ENCODE measurements at regions not wholly inside any gene's neighbourhood (a gene's known extent, or its start where the extent isn't known, plus 50 kb on each side); places are given as distances from the start of the nearest gene placed in this dataset.

DNA sequence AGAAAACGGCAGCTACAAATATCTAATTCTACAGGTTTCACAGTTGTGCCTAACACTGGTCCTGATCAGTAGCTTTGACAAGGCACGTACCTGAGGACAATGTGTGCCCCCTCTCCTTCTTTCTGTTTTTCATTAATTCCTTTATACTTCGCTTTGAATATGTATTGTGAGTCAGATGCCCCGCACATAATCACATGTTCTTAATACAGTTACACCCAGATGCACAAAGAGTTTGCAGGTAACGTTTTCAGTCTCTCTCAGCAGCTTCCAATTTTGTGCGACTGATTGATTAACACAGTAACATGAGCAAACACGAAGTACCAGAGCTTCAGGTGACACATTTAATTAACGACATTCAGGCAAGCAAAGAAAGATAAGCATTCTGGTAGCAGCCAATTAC is 209.8 kb upstream of the ZPLD1 start:
- no peaks in the 10 kb centered on the region for H3K27me3 ChIP-seq
- H3K27ac ChIP-seq, result no peak overlapping the region
- H3K9ac ChIP-seq (ENCODE audit: low read depth in 2 of 2, low read length in 2 of 2), result no peak overlapping the region
- TF ChIP-seq, protein P1, sequence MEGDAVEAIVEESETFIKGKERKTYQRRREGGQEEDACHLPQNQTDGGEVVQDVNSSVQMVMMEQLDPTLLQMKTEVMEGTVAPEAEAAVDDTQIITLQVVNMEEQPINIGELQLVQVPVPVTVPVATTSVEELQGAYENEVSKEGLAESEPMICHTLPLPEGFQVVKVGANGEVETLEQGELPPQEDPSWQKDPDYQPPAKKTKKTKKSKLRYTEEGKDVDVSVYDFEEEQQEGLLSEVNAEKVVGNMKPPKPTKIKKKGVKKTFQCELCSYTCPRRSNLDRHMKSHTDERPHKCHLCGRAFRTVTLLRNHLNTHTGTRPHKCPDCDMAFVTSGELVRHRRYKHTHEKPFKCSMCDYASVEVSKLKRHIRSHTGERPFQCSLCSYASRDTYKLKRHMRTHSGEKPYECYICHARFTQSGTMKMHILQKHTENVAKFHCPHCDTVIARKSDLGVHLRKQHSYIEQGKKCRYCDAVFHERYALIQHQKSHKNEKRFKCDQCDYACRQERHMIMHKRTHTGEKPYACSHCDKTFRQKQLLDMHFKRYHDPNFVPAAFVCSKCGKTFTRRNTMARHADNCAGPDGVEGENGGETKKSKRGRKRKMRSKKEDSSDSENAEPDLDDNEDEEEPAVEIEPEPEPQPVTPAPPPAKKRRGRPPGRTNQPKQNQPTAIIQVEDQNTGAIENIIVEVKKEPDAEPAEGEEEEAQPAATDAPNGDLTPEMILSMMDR (IDR thresholded peaks at IDR 0.05), result no peak
- intact Hi-C loops (cut with DNase I), result loop anchor here (2.0 to 10.0 kb wide), 3 partner anchors 350 to 520 kb away; no protein-coding TSS in a partner anchor
- H3K4me3 ChIP-seq, result no peak overlapping the region
- no peaks in the 10 kb centered on the region for H3K4me1 ChIP-seq
- H3K36me3 ChIP-seq, result no peaks in the 10 kb centered on the region
- H3K9me3 ChIP-seq, result no peaks in the 10 kb centered on the region
- DNase-seq, result no peak

DNA sequence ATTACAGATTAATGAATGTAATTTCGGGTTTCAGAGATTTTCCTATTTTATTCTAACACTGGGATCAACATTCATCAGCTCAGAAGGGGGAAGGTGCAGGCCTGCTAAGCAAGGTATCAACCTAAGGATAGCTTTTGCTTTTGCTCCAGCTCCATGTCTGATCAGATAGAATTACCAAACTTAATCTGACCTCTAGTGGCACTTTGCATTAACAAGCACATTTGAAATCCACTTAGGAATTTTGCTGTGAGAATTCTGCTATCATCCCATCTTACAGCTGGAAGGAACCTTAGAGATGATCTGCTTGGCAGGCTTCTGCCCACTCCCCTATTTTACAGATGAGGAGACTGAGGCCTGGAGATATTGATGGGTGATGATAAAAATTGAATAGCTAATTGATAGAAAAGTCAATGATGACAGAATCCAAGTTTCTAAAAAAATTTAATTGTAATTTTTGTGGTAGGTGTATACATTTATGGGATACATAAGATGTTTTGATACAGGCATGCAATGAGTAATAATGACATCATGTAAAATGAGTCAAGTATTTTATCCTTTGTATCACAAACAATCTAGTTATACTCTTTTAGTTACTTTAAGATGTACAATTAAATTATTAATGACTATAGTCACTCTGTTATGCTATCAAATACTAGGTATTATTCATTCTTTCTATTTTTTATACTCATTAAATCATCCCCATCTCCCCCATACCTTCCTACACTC is 209.2 kb upstream of the ZPLD1 start:
- intact Hi-C loops (cut with DNase I), result loop anchor here (2.0 to 10.0 kb wide), 3 partner anchors 351 to 521 kb away; no protein-coding TSS in a partner anchor
- TF ChIP-seq, protein P1 (IDR thresholded peaks at IDR 0.05), result peak; percentile 35
- DNase-seq, result no peak

DNA sequence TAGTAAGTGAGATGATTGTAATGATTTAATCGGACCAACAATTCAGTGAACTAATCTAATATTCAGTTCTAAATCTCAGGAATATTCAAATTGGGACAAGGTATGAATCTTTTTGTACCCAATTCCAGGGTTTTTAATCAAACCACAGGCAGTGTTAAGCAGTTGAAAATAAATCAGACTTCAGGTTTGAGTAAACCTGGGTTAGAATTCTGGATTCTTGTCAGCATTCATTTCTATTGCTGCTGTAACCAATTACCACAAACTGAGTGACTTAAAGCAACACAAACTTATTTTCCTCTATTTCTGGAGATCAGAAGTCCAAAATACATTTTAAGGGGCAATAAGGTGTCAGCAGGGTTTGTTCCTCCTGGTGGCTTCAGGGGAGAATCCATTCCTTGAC is 208.4 kb upstream of the ZPLD1 start:
- H3K4me3 ChIP-seq, result no peak overlapping the region
- H3K9ac ChIP-seq (ENCODE audit: low read depth in 2 of 2, low read length in 2 of 2), result no peak overlapping the region
- H3K27ac ChIP-seq, result no peak overlapping the region
- H3K9me3 ChIP-seq, result no peaks in the 10 kb centered on the region
- H3K27me3 ChIP-seq, result no peaks in the 10 kb centered on the region
- TF ChIP-seq, protein P1 (IDR thresholded peaks at IDR 0.05), result no peak
- no peaks in the 10 kb centered on the region for H3K36me3 ChIP-seq
- H3K4me1 ChIP-seq, result no peaks in the 10 kb centered on the region
- DNase-seq, result no peak
- intact Hi-C loops (cut with DNase I), result loop anchor here (10.0 kb wide), 2 partner anchors 352 to 522 kb away; no protein-coding TSS in a partner anchor

More for the DNA sequence above, 209.2 kb upstream of the ZPLD1 start:
- Histone ChIP-seq H3K4me1 (no peaks in the 10 kb centered on the region), H3K4me3 (no peak overlapping the region), H3K9me3 (no peaks in the 10 kb centered on the region), H3K36me3 (no peaks in the 10 kb centered on the region), H3K27ac (no peak overlapping the region), H3K9ac (ENCODE audit: low read depth in 2 of 2, low read length in 2 of 2) (no peak overlapping the region), H3K27me3 (no peaks in the 10 kb centered on the region)

DNA sequence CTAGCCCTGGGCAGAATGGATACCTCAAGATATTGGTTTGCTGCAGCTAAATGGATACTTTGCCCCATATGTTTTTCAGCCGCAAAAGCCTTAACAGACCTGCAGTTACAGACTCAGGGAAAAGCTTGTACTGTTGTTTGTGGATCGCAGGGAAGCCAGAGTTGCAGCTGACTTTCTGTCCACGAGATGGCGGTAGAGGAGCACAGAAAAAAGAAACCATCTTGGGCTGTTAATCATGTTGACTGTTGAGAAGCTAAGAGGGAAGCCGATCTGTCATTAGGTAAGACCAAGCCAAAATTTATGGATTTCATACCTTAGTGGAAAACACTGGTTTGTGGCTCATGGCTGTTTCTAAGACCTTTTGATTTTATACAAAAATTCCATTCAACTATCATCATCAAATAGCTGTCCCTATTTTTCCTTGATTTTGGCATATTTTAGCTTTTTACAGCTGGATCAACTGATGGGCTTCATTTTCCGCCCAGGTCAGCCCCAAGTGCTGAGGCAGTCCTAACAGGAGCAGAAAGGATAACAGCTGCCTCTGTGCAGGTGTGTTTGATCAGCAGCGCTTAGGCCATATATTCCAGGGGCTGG is 205.7 kb upstream of the ZPLD1 start:
- H3K9me3 ChIP-seq, result no peaks in the 10 kb centered on the region
- no peaks in the 10 kb centered on the region for H3K36me3 ChIP-seq
- no peak overlapping the region for H3K27ac ChIP-seq
- peak; percentile 77 for DNase-seq
- H3K4me1 ChIP-seq, result no peaks in the 10 kb centered on the region
- H3K9ac ChIP-seq (ENCODE audit: low read depth in 2 of 2, low read length in 2 of 2), result no peak overlapping the region
- intact Hi-C loops (cut with DNase I), result loop anchor here (2.0 to 10.0 kb wide), 3 partner anchors 308 to 524 kb away; no protein-coding TSS in a partner anchor
- H3K27me3 ChIP-seq, result no peaks in the 10 kb centered on the region
- H3K4me3 ChIP-seq, result no peak overlapping the region
- TF ChIP-seq, protein P1 (IDR thresholded peaks at IDR 0.05), result peak; percentile 92

DNA sequence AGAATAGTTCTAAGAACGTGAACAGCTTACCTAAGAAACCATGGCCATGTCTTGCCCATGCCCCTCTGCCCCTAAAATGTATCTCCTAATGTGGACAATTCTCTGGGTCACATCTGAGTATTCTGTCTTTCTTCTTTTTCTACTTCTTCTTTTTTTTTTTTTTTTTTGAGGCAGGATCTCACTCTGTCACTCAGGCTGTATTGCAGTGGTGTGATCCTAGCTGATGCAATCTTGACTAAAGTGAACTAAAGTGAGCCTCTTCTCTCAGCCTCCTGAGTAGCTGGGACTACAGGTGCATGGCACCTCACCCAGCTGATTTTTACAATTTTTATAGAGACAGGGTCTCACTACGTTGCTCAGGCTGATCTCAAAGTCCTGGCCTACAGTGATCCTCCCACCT is 204.8 kb upstream of the ZPLD1 start:
- no peak for DNase-seq
- H3K9me3 ChIP-seq, result no peaks in the 10 kb centered on the region
- no peaks in the 10 kb centered on the region for H3K27me3 ChIP-seq
- H3K4me3 ChIP-seq, result no peak overlapping the region
- H3K27ac ChIP-seq, result no peak overlapping the region
- no peak overlapping the region for H3K9ac ChIP-seq (ENCODE audit: low read depth in 2 of 2, low read length in 2 of 2)
- intact Hi-C loops (cut with DNase I), result no loop called here
- H3K36me3 ChIP-seq, result no peaks in the 10 kb centered on the region
- TF ChIP-seq, protein P1 (IDR thresholded peaks at IDR 0.05), result no peak
- H3K4me1 ChIP-seq, result no peaks in the 10 kb centered on the region
